Mesodermal cell (in vitro differentiated cells): ENCODE measurements at regions not wholly inside any gene's neighbourhood (a gene's known extent, or its start where the extent isn't known, plus 50 kb on each side); places are given as distances from the start of the nearest gene placed in this dataset.
"Not testable (repeated sequence)": the region's sequence is repeated elsewhere in the genome, so short reads cannot be mapped to it uniquely, and the experiment has no call there.

Experiments used
- H3K27ac ChIP-seq: 2 replicates; pipeline ENCODE4 v1.7.0; 2013; ENCODE audit warnings: mild to moderate bottlenecking, low read depth, low read length, moderate library complexity; ENCODE audit not compliant: severe bottlenecking
- H3K36me3 ChIP-seq: 2 replicates; pipeline ENCODE4 v1.7.1; 2013; ENCODE audit warnings: mild to moderate bottlenecking, low read length, moderate library complexity; ENCODE audit not compliant: control insufficient read depth, insufficient read depth
- H3K4me1 ChIP-seq: one replicate; pipeline ENCODE4 v1.7.1; 2013; ENCODE audit warnings: mild to moderate bottlenecking, low read length; ENCODE audit not compliant: insufficient read depth, control insufficient read depth, poor library complexity, severe bottlenecking
- H3K4me3 ChIP-seq: 2 replicates; pipeline ENCODE4 v1.7.0; 2013; ENCODE audit warnings: low read length, control low read depth, mild to moderate bottlenecking; ENCODE audit not compliant: insufficient read depth, poor library complexity, severe bottlenecking; ENCODE audit errors: extremely low read depth
- H3K9me3 ChIP-seq: 2 replicates; pipeline ENCODE4 v1.7.1; 2013; ENCODE audit warnings: mild to moderate bottlenecking, low read length, moderate library complexity; ENCODE audit not compliant: control insufficient read depth
- WGBS, 2 experiments: methylation state at CpG; one replicate each; pipeline ENCODE4 v1.1.5; 2013; ENCODE audit warnings: missing lambda C conversion rate in 2 of 2; ENCODE audit not compliant: insufficient coverage in 2 of 2; 5-methylcytosine and 5-hydroxymethylcytosine counted together

GRCh38 chr5:145014109-145014508, 821.0 kb downstream of the PRELID2 start:
- Histone ChIP-seq H3K9me3 (no peaks in the 10 kb centered on the region), H3K27ac (no peak overlapping the region), H3K4me3 (no peak overlapping the region), H3K36me3 (no peaks in the 10 kb centered on the region), H3K4me1 (no peaks in the 10 kb centered on the region)
- no CpG with 5 or more reads among the region's 3 CpGs for WGBS, 2 experiments

GRCh38 chr5:145010834-145011233, 824.3 kb downstream of the PRELID2 start:
- Histone ChIP-seq H3K27ac (no peak overlapping the region), H3K9me3 (no peaks in the 10 kb centered on the region), H3K4me1 (no peaks in the 10 kb centered on the region), H3K4me3 (no peak overlapping the region), H3K36me3 (no peaks in the 10 kb centered on the region)

GRCh38 chr5:145008876-145009530, 826.1 kb downstream of the PRELID2 start:
- WGBS, 2 experiments = 50 to 83% methylated on average over 1 of the region's 2 CpGs
- no peak overlapping the region for H3K27ac ChIP-seq
- no peak overlapping the region for H3K4me3 ChIP-seq
- H3K9me3 ChIP-seq = no peaks in the 10 kb centered on the region
- H3K4me1 ChIP-seq = no peaks in the 10 kb centered on the region
- no peaks in the 10 kb centered on the region for H3K36me3 ChIP-seq

GRCh38 chr5:144994356-144994755, 823.7 kb downstream of the KCTD16 start:
- not testable (repeated sequence) for H3K4me3 ChIP-seq, H3K4me1 ChIP-seq, H3K9me3 ChIP-seq, H3K36me3 ChIP-seq, H3K27ac ChIP-seq

GRCh38 chr5:144983101-144983500, 812.4 kb downstream of the KCTD16 start:
- H3K4me3 ChIP-seq = no peak overlapping the region

GRCh38 chr5:144979516-144980264, 809.0 kb downstream of the KCTD16 start:
- Histone ChIP-seq H3K27ac (no peak overlapping the region), H3K36me3 (no peaks in the 10 kb centered on the region), H3K4me1 (no peaks in the 10 kb centered on the region), H3K4me3 (no peak overlapping the region), H3K9me3 (peaks cover 6% of the 10 kb centered on the region)
- no CpG with 5 or more reads among the region's 2 CpGs for WGBS, 2 experiments

More at GRCh38 chr5:144983101-144983500, 812.4 kb downstream of the KCTD16 start:
- Histone ChIP-seq H3K36me3 (no peaks in the 10 kb centered on the region), H3K9me3 (no peaks in the 10 kb centered on the region), H3K4me1 (no peaks in the 10 kb centered on the region), H3K27ac (no peak overlapping the region)

- 73% methylated on average over 1 of the region's 3 CpGs; no CpG with 5 or more reads in 1 of the 2 experiments for whole genome bisulfite sequencing, 2 experiments
Measured at GRCh38 chr5:144972317-144972716, 801.6 kb downstream of the KCTD16 start.

GRCh38 chr5:144971108-144971850, 800.6 kb downstream of the KCTD16 start:
- WGBS, 2 experiments = 81 to 90% methylated on average over 5 of the region's 6 CpGs
- Histone ChIP-seq H3K4me1 (no peaks in the 10 kb centered on the region), H3K4me3 (no peak overlapping the region), H3K27ac (no peak overlapping the region), H3K36me3 (no peaks in the 10 kb centered on the region), H3K9me3 (peaks cover 6% of the 10 kb centered on the region)

More at GRCh38 chr5:144972317-144972716, 801.6 kb downstream of the KCTD16 start:
- no peak overlapping the region for H3K27ac ChIP-seq
- no peaks in the 10 kb centered on the region for H3K4me1 ChIP-seq
- peaks cover 6% of the 10 kb centered on the region for H3K9me3 ChIP-seq
- H3K4me3 ChIP-seq = no peak overlapping the region
- no peaks in the 10 kb centered on the region for H3K36me3 ChIP-seq

- no peak overlapping the region for H3K4me3 ChIP-seq
- no peaks in the 10 kb centered on the region for H3K4me1 ChIP-seq
Measured at GRCh38 chr5:144960296-144960695, 789.6 kb downstream of the KCTD16 start.

GRCh38 chr5:144958002-144958401, 787.3 kb downstream of the KCTD16 start:
- Histone ChIP-seq H3K36me3 (no peaks in the 10 kb centered on the region), H3K4me1 (no peaks in the 10 kb centered on the region), H3K9me3 (no peaks in the 10 kb centered on the region), H3K27ac (no peak overlapping the region), H3K4me3 (no peak overlapping the region)
- no CpG with 5 or more reads among the region's 1 CpG for WGBS, 2 experiments

More at GRCh38 chr5:144960296-144960695, 789.6 kb downstream of the KCTD16 start:
- Histone ChIP-seq H3K9me3 (no peaks in the 10 kb centered on the region), H3K36me3 (no peaks in the 10 kb centered on the region), H3K27ac (no peak overlapping the region)

- no peaks in the 10 kb centered on the region for H3K36me3 ChIP-seq
- no peak overlapping the region for H3K4me3 ChIP-seq
- 90 to 100% methylated on average over 1 to 2 of the region's 2 CpGs for WGBS, 2 experiments
- no peaks in the 10 kb centered on the region for H3K4me1 ChIP-seq
- H3K9me3 ChIP-seq = no peaks in the 10 kb centered on the region
- H3K27ac ChIP-seq = no peak overlapping the region
Measured at GRCh38 chr5:144950996-144951395, 780.3 kb downstream of the KCTD16 start.
